BLaER1 treated with 17β-estradiol and CSF1 and Interleukin-3, amounts not matched to agents 10 nM and 100 nM (cell line): ENCODE measurements at regions not wholly inside any gene's neighbourhood (a gene's known extent, or its start where the extent isn't known, plus 50 kb on each side); places are given as distances from the start of the nearest gene placed in this dataset.

ENCODE experiments used
- H3K27ac ChIP-seq, 11 experiments: shearing (Covaris generic); formaldehyde crosslinking; 2 replicates each; pipeline ENCODE4 v1.8.1; 2022
- H3K27me3 ChIP-seq, 11 experiments: shearing (Covaris generic); formaldehyde crosslinking; 2 replicates each; pipeline ENCODE4 v1.8.1; 2022
- H3K36me3 ChIP-seq, 11 experiments: shearing (Covaris generic); formaldehyde crosslinking; 2 replicates each; pipeline ENCODE4 v1.8.1; 2022
- H3K4me1 ChIP-seq, 10 experiments: shearing (Covaris generic); formaldehyde crosslinking; 2 replicates each; pipeline ENCODE4 v1.8.1; 2022
- H3K4me2 ChIP-seq, 11 experiments: shearing (Covaris generic); formaldehyde crosslinking; 2 replicates each; pipeline ENCODE4 v1.8.1; 2022
- H3K4me3 ChIP-seq, 10 experiments: shearing (Covaris generic); formaldehyde crosslinking; 2 replicates each; pipeline ENCODE4 v1.8.1; 2022
- H3K9ac ChIP-seq, 11 experiments: shearing (Covaris generic); formaldehyde crosslinking; 2 replicates each; pipeline ENCODE4 v1.8.1; 2022
- H3K9me3 ChIP-seq, 11 experiments: shearing (Covaris generic); formaldehyde crosslinking; replicated peaks in 1 of 11; 2 replicates each; pipeline ENCODE4 v1.8.1; 2022
- H4K20me1 ChIP-seq, 11 experiments: shearing (Covaris generic); formaldehyde crosslinking; 2 replicates each; pipeline ENCODE4 v1.8.1; 2022
- Cebpa-rat ChIP-seq, 11 experiments: shearing (Covaris generic); IDR thresholded peaks; 2 replicates each; pipeline ENCODE4 v1.8.1; 2022

- H3K27me3 ChIP-seq = no peaks in the 10 kb centered on the region
- no peaks in the 10 kb centered on the region; a peak in 1 of 22 replicates for H3K9me3 ChIP-seq
- no peak overlapping the region for H3K4me3 ChIP-seq
- H3K9ac ChIP-seq = no peak overlapping the region
- no peaks in the 10 kb centered on the region for H3K4me1 ChIP-seq
- no peaks in the 10 kb centered on the region for H3K36me3 ChIP-seq
- TF ChIP-seq Cebpa-rat (IDR thresholded peaks at IDR 0.05) = no peak
- H3K27ac ChIP-seq = no peak overlapping the region
- H4K20me1 ChIP-seq = no peaks in the 10 kb centered on the region
- no peak overlapping the region for H3K4me2 ChIP-seq
These were observed 1255.5 kb upstream of the SLC10A2 start for GRCh38 chr13:104321756-104322155.

- Histone ChIP-seq H3K27ac (no peak overlapping the region), H3K4me3 (no peak overlapping the region), H3K4me1 (no peaks in the 10 kb centered on the region), H3K36me3 (no peaks in the 10 kb centered on the region), H3K27me3 (no peaks in the 10 kb centered on the region), H4K20me1 (no peaks in the 10 kb centered on the region), H3K9me3 (no peaks in the 10 kb centered on the region; a peak in 1 of 22 replicates), H3K4me2 (no peak overlapping the region), H3K9ac (no peak overlapping the region)
- TF ChIP-seq Cebpa-rat (IDR thresholded peaks at IDR 0.05) = no peak
These were observed 1254.2 kb upstream of the SLC10A2 start for GRCh38 chr13:104320446-104320845.

- H3K36me3 ChIP-seq = no peaks in the 10 kb centered on the region
- no peaks in the 10 kb centered on the region for H3K4me1 ChIP-seq
- no peak for TF ChIP-seq Cebpa-rat (IDR thresholded peaks at IDR 0.05)
- no peak overlapping the region for H3K4me2 ChIP-seq
- H3K9ac ChIP-seq = no peak overlapping the region
- no peaks in the 10 kb centered on the region for H3K27me3 ChIP-seq
- no peaks in the 10 kb centered on the region for H4K20me1 ChIP-seq
- no peaks in the 10 kb centered on the region; a peak in 1 of 22 replicates for H3K9me3 ChIP-seq
- H3K27ac ChIP-seq = no peak overlapping the region
- H3K4me3 ChIP-seq = no peak overlapping the region
These were observed 1251.9 kb upstream of the SLC10A2 start for GRCh38 chr13:104318121-104318520.

GRCh38 chr13:104315606-104316005 lies 1249.4 kb upstream of the SLC10A2 start:
- no peaks in the 10 kb centered on the region for H3K36me3 ChIP-seq
- no peaks in the 10 kb centered on the region for H3K4me1 ChIP-seq
- H3K9me3 ChIP-seq = no peaks in the 10 kb centered on the region; a peak in 1 of 22 replicates
- H3K4me3 ChIP-seq = no peak overlapping the region
- no peaks in the 10 kb centered on the region for H3K27me3 ChIP-seq
- no peak overlapping the region for H3K9ac ChIP-seq
- no peak overlapping the region for H3K27ac ChIP-seq
- no peak overlapping the region for H3K4me2 ChIP-seq
- no peak for TF ChIP-seq Cebpa-rat (IDR thresholded peaks at IDR 0.05)
- H4K20me1 ChIP-seq = no peaks in the 10 kb centered on the region

DNA sequence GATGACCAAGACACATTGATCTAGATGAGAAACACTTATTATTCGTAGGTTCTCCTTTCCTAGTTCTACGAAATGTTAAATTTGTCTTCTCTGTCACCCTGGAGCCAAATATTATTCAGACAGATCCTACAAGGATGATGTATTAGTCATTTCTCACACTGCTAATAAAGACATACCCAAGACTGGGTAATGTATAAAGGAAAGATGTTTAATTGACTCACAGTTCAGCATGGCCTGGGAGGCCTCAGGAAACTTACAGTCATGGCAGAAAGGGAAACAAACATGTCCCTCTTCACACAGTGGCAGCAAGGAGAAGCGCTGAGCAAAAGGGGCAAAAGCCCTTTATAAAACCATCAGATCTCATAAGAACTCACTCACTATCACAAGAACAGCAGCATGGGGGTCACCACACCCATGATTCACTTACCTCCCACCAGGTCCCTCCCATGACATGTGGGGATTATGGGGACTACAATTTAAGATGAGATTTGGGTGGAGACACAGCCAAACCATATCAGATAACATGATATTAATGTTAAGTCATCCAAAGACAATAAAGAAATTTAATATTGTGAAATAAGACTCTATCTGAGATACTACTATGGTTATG lies 1248.8 kb upstream of the SLC10A2 start:
- H3K4me3 ChIP-seq = no peak overlapping the region
- no peak overlapping the region for H3K4me2 ChIP-seq
- H4K20me1 ChIP-seq = no peaks in the 10 kb centered on the region
- H3K36me3 ChIP-seq = no peaks in the 10 kb centered on the region
- H3K27me3 ChIP-seq = no peaks in the 10 kb centered on the region
- TF ChIP-seq Cebpa-rat (IDR thresholded peaks at IDR 0.05) = no peak
- no peak overlapping the region for H3K27ac ChIP-seq
- no peak overlapping the region for H3K9ac ChIP-seq
- no peaks in the 10 kb centered on the region; a peak in 1 of 22 replicates for H3K9me3 ChIP-seq
- H3K4me1 ChIP-seq = no peaks in the 10 kb centered on the region

- Histone ChIP-seq H3K4me2 (no peak overlapping the region), H3K9me3 (no peaks in the 10 kb centered on the region), H3K36me3 (no peaks in the 10 kb centered on the region), H3K9ac (no peak overlapping the region), H3K27me3 (no peaks in the 10 kb centered on the region), H3K4me3 (no peak overlapping the region), H3K27ac (no peak overlapping the region), H4K20me1 (no peaks in the 10 kb centered on the region), H3K4me1 (no peaks in the 10 kb centered on the region)
- no peak for TF ChIP-seq Cebpa-rat (IDR thresholded peaks at IDR 0.05)
These were observed 1248.1 kb upstream of the SLC10A2 start for GRCh38 chr13:104314321-104314720.

GRCh38 chr13:104310861-104311260 lies 1244.6 kb upstream of the SLC10A2 start:
- no peak overlapping the region for H3K27ac ChIP-seq
- H3K9me3 ChIP-seq = no peaks in the 10 kb centered on the region; a peak in 1 of 22 replicates
- H3K4me2 ChIP-seq = no peak overlapping the region
- H3K4me3 ChIP-seq = no peak overlapping the region
- H3K27me3 ChIP-seq = no peaks in the 10 kb centered on the region
- no peaks in the 10 kb centered on the region for H3K4me1 ChIP-seq
- H4K20me1 ChIP-seq = no peaks in the 10 kb centered on the region
- H3K36me3 ChIP-seq = no peaks in the 10 kb centered on the region
- H3K9ac ChIP-seq = no peak overlapping the region
- no peak for TF ChIP-seq Cebpa-rat (IDR thresholded peaks at IDR 0.05)

DNA sequence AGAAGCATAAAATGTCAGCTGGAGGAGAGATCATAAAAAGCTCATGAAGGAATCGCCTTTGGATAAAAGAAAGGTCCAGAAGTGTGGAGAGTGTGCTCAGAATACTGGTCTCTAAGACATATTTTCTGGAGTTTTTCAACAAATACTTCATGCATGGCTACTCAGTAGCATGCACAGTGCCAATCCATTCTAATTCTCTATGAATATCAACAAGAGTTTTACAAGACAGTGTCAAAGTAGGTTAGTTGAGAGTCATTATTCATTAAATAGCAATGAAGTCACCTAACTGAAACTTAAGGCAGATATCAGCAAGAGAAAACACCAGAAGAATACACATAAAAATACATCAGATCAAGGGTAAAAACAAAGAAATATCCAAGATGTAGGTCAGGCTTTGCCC lies 1243.2 kb upstream of the SLC10A2 start:
- no peak for TF ChIP-seq Cebpa-rat (IDR thresholded peaks at IDR 0.05)

DNA sequence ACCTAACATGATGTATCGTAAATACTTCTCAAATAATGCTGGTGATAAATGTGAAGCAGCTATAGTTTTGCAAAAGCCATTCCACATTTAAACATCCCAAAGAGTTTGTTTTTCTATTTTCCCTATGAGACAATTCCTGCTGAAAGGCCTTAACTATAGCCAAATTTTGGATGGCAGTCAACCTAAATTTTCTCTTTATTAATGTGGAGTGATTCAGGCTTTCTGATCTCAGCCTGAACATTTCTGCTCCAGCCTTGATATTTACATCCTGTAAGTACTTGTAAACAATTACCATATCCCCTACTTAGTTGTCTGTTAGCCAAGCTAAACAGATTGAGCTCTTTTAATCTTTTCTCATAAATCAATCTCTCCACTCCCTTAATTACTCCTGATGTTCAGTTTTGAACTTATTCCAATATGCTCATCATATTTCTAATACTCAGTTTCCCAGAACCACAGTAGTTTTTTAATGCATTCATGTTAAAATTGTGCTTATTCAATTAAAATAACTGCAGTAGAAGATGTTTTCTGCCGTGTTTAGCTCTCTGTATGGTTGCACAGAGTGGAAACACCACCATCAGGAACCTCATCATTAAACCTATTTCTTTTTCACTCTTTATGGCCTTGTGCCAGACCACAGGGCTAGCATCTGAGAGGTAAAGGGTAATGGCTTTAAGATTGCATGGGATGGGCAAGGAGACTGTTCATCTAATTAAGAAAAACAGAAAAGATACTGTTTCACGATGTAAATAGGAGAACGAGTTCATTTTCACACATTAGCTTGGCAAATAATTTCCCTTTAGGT lies 1235.2 kb upstream of the SLC10A2 start:
- no peak overlapping the region for H3K4me2 ChIP-seq
- H4K20me1 ChIP-seq = no peaks in the 10 kb centered on the region
- no peak for TF ChIP-seq Cebpa-rat (IDR thresholded peaks at IDR 0.05)
- no peaks in the 10 kb centered on the region; a peak in 1 of 22 replicates for H3K9me3 ChIP-seq
- H3K27me3 ChIP-seq = no peaks in the 10 kb centered on the region
- H3K4me1 ChIP-seq = peaks cover 0 to 12% (median 7%) of the 10 kb centered on the region in 10 experiments; a peak in 14 of 20 replicates
- H3K9ac ChIP-seq = no peak overlapping the region
- no peaks in the 10 kb centered on the region for H3K36me3 ChIP-seq
- no peak overlapping the region for H3K4me3 ChIP-seq
- no peak overlapping the region; a peak in 1 of 22 replicates for H3K27ac ChIP-seq

More for the DNA sequence above, 1243.2 kb upstream of the SLC10A2 start:
- no peaks in the 10 kb centered on the region for H4K20me1 ChIP-seq
- no peak overlapping the region for H3K4me2 ChIP-seq
- no peaks in the 10 kb centered on the region for H3K36me3 ChIP-seq
- H3K27me3 ChIP-seq = no peaks in the 10 kb centered on the region
- no peak overlapping the region for H3K4me3 ChIP-seq
- no peak overlapping the region for H3K27ac ChIP-seq
- H3K9me3 ChIP-seq = no peaks in the 10 kb centered on the region; a peak in 1 of 22 replicates
- H3K9ac ChIP-seq = no peak overlapping the region
- H3K4me1 ChIP-seq = no peaks in the 10 kb centered on the region

GRCh38 chr13:104297075-104297474 lies 1230.9 kb upstream of the SLC10A2 start:
- no peak for TF ChIP-seq Cebpa-rat (IDR thresholded peaks at IDR 0.05)
- peak overlapping the region in 4 of 11 experiments; percentile 52 to 78 (median 58); a peak in 4 of 22 replicates for H3K4me2 ChIP-seq
- no peaks in the 10 kb centered on the region for H3K27me3 ChIP-seq
- peaks cover 6 to 44% (median 37%) of the 10 kb centered on the region in 10 experiments; a peak in 18 of 20 replicates for H3K4me1 ChIP-seq
- H3K36me3 ChIP-seq = no peaks in the 10 kb centered on the region
- H3K9me3 ChIP-seq = no peaks in the 10 kb centered on the region
- no peak overlapping the region for H3K27ac ChIP-seq
- no peak overlapping the region for H3K4me3 ChIP-seq
- H3K9ac ChIP-seq = no peak overlapping the region
- H4K20me1 ChIP-seq = no peaks in the 10 kb centered on the region
